ENCODE measurements at regions not wholly inside any gene's neighbourhood (a gene's known extent, or its start where the extent isn't known, plus 50 kb on each side); places are given as distances from the start of the nearest gene placed in this dataset.

DNA sequence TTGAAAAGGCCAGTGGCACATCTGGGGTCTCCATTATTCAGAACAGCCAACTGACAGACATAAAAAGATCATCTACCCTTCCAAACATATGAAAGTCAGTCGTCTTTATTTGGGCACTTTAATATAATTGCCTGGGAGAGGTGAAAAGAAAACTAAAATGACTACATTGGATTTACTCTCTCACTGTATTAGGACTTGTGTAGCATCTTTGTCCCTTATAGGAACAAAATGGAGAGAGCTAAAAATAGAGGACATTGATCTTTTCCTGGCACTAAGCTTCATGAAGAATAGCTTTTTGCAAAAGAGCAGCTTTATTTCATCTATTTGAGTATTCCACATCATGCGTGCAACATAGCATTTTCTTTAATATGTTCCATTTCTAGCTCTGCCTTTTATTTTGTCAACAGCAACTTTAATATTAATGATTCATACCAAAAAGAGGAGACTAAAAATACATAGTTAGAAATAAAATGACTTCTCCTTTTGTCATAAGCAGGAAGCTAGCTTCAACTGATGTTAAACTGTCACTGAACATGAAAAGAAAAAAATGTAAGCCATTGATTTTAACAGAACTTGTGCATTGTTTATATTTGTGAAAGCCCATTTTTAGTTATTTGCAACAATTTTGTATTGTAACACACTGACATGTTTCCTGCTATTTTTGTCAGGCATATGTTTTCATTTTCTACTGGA, 254.6 kb downstream of the SEC23A start:
- DNase-seq: no peak

DNA sequence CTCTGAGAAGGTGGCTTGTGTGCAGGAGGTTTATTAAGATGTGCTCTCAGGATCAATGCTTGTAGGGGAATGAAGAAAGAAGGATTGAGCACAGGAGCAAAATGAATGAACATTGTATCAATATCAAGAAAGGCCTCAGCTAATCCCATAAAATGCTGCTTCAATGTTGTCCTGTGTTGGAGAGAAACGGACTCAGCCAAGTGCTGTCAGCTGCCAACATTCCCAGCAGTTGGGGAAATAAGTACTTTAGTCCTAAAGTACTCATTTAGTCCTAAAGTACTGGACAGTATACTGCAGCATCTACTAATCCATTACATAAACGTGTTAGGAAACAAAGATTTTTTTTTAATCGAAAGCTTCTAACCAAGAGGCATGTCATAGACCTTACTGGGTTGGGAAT, 255.9 kb downstream of the SEC23A start:
- DNase-seq: no peak

DNA sequence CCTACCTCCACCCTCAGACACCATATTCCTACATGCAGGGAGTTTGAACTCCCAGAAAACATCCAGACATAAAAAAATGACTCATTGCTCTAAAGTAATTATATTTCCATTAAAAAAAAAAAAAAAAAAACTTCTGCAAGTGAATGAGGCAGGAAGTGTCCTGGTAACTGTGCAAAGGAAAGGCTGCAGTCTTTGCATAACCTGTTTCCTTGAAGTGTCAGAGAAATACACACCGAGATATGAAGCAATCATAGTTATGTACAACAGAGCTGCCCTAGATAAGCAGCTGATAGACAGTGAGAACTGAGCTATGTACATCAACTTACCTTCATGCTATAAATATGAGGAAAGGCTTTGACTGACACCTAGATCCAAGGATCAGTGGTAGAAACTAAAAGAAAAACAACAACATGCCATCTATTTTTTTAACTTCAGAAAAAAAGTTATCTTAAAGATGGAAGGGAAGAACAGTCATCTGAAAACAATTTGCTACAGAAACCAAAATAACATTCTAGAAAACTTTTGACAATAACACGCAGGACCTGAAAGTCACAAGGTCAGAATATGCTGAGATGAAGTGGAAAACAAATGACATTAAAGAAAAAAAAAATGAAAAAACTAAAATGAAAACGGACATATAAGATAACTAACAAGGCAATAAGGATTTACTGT, 263.2 kb downstream of the SEC23A start:
- DNase-seq: no peak

DNA sequence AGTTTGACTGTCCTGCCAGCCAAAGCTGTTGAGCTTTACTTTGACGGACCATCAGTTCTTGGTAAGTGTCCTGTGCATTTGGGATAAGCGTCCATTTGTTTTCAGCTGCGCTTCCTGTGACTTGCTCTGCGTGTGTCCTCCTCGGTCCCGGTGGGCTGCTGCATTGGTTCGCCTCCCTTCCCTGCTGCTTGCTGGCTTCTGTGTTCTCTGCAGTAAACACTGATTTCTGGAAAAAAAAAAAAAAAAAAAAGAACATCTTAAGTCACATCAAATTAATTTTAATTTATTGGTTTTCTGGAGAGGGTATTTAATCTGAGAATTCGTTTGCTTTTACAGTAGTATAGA, 264.1 kb downstream of the SEC23A start:
- DNase-seq: no peak

DNA sequence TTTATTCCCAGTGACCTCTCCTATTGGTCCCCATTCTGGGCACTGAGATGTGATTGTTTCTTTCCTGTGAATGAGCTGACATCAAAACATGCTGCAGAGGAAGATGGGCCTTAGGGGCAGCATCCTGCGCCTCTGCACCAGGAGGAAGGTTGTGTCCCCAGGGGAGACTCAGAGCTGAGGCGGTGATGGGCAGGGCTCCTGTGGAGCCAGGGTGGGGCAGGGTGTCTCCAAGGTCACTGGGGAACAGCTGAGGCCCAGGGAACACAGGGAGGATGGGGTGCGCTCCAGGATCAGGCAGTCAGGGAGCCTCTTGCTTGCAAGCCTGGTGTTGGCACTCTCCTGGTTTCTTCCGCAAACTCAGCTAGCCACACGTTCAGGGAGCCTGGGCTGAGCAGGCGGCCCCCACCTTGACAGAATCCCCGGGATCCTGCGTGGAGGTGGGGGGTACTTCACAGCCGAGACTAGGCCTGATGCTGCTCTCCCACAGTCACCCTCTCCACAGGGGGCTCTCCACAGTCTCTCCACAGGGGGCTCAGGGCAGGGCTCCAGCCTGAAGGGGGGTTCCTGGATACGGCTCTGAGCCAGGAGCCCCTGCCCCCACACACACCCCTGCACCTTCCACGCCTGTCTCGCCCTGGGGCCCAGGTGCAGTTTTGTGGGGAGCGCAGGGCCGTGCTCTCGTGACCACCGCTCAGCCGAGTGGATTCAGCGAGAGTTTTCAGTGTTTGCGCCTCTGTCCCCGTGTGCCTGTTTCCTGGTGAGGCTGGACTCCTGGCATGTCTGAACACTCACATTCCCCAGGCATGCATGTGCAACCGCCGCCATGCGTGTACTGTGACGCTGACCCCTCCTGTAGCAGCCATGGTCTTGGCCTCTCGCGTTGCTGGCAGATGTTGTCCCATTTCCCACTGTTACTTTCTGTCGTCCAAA, 264.7 kb downstream of the SEC23A start:
- DNase-seq: no peak

DNA sequence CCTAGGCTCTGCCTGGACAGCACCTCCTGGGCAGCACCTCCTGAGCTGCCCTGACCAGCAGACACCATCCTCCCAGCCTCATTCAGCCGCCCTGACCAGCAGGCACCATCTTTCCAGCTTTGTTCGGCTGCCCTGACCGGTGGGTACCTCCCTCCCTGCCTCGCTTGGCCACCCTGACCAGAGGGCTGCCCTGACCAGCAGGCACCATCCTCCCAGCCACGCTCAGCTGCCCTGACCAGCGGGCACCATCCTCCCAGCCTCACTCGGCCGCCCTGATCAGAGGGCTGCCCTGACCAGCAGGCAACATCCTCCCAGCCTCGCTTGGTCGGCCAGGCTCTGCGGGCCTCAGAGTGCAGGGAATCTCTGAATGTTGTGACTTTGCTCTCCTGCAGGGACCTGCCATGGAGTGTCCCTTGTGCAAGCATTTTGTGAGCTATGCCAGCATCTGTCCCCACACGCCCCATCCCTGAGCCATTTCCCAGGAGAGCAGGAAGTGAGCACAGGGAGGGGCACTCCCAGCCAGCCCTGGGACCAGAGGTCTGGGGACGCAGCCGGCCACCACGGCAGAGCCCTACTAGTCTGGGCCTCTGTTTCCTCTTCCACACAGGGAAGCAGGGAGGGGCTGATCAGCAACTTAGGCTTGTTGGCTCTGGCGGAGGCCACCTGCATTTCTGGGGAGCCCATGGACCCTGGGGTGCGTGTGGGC, 265.5 kb downstream of the SEC23A start:
- no peak for DNase-seq

DNA sequence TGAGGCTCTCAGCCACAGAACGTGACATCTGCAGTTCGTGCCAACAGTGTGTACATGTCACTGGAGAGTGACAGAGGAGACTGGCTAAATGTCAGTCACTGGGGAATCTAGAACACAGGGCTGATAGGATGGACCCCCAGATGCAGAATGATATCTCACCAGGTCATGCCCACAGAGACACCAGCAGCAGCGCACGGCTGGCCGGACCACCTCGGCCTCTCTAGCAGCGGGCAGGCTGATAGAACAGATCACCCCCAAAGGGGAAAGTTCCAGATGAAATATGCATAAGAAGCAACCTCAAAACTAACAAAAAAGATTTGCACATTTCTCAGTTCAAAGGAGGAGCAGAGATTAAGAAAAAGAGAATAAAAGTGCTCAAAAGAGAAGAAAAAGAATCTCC, 266.5 kb downstream of the SEC23A start:
- DNase-seq: no peak

DNA sequence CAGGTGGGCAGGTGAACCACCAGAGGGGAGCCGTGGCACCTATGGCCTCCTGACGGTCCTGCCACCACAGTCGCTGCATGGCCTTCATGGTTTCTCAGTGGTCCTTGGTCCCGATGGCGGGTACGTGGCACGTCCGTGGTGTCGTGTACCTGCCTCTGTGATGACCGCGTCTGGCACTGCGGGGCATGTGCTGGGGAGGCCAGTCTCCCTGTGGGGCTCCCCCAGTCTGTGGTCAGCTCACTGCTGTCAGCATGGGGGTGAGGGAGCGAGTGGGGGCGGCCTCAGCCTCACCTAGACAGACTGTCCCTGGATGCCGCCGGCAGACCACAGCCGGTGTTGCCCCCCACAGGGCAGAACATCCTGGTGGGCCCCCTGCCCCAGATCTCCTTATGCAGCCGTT, 267.2 kb downstream of the SEC23A start:
- no peak for DNase-seq

DNA sequence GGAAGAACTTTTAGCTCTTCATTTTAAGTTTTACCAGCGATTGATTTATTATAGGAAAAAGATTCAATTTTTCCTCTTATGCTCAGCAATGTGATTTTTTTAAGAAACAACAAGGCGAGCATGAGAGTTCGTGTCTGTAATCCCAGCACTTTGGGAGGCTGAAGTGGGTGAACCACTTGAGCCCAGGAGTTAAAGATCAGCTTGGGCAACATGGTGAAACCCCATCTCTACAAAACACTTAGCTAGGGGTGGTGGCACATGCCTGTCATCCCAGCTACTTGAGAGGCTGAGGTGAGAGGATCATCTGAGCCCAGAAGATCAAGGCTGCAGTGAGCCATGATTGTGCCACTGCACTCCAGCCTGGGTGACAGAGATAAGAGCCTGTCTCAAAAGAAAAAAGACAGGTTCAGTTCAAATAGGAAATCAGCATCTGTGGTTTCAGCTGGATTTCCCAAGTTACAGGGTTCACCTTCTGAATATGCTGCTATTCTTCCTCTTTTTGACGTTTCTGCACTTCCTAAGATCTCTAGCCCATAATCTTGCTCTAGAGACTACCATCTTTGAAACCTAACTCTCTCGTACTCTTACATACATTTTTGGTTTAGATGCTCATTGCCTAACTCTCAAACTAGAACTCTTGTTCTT, 274.7 kb downstream of the SEC23A start:
- no peak for DNase-seq

DNA sequence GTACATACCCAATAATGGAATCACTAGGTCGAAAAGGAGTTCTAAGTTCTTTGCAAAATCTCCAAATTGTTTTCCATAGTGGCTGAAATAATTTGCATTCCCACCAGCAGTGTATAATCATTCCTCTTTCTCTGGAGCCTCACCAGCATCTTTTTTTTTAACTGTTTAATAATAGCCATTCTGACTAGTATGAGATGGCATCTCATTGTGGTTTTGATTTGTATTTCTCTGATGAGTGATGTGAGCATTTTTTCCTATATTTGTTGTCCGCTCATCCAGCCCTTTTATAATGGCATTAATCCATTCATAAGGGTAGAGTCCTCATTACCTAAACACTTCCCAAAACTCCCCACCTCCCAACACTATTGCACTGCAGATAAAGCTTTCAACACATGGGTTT, 278.3 kb downstream of the SEC23A start:
- no peak for DNase-seq

DNA sequence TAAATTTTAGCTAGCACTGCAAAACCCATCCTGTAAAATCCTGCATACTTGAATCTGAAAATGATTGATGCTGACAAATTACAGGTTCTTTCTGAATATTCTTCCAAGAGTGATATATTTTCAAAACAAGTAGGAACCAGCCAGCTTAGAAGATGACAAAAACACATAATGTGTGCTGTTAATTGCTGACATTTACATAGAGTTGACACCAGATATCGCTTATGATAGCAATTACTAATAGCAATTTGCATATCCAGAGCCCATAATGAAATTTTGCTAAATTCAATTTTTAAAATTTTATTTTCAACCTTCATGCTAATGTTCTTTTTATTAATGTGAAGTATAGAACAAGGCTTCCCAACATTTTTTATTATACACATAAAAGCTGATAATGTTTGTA, 284.5 kb downstream of the SEC23A start:
- no peak for DNase-seq

DNA sequence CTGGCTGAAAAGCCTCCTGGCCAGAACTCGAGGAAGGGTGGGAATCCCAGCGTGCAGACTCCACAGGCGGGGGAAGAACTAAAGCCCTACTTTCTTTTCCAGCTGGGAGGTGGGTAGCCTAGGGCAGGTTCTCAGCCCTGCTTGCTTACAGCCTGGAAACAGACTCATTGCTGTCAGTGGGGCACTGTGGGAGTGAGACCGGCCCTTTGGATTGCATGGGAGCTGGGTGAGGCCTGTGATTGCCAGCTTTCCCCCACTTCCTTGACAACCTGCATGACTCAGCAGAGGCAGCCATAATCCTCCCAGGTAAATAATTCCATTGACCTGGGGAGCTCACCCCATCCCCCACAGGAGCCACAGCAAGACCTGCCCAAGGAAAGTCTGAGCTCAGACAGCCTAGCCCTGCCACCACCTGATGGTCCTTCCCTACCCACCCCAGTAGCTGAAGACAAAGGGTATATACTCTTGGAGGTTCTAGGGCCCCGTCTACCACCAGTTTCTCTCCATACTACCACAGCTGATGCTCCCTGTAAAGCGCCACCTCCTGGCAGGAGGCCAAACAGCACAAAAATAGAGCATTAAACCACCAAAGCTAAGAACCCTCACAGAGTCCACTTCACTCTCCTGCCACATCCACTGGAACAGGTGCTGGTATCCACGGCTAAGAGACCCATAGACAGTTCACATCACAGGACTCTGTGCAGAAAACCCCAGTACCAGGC, 294.1 kb downstream of the SEC23A start:
- no peak for DNase-seq

DNA sequence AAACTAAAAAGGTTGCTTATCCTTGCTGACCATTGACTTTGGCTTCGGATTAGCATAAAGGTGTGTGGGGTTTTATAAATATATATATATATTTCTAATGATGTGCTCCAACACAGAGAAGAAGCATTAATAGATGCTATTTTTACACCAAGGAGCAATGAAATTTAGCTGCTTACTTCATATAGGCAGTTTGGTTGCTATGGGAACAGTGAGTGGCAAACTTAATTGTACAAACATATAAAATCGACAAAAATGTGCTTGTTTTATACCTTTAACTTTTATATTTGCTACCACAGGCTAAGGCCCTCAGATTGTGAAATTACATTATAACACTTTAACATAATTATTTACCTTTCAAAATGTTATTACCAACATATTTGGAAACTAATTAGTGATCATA, 303.4 kb downstream of the SEC23A start:
- no peak for DNase-seq

DNA sequence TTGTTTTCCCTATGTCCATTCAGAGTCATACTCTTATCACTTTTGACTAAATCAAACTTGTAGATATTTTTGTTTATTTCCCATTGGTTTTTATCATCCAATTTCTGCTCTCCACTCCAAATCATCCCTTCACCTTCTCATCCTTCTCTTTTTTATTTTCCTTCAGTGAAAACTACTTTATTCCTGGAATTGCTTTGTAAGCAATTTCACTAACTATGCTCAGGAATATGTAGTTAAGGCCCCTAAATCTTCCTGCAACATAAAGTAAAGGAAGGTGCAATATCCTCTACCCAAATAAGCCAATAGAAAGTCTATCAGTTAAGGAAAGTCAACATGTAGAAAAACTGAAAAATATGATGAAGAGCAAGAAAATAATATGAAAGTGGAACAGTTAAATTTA, 308.4 kb downstream of the SEC23A start:
- DNase-seq: no peak

DNA sequence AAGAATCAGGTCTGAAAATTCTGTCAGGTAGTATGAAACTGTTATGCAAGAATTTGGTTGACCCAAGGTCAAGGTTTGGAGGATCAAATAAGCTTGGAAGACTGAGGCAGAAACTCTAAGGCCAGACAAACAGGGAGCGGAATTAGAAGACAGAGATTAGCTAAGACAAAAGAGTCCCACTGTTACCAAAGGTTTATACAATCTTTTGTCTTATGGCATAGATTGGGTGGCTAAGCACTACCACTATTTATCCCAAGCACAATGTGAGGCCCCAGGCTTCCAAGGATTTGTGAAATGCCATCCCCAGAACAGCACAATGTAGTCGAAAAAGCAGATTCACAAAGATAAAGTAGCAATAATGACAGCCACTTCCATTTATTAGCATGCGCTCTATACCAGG, 311.2 kb downstream of the SEC23A start:
- no peak for DNase-seq

DNA sequence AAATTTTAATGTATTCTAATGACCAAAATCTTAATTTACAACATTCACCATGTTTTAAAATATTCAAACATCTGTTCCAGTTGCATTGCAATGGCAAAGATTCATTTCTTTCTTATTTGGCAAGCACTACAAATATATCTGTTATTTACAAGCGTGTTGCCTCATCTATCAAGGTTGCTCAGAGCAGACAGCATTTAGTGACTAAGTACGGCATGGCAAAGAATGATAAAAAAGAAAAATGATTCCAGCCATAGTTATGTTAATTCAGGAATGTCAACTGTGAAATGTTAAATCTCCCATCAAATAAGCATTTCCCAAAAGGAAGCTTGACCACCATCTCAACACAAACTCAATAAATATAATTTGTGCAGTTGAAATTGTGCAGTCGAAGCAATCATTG, 312.1 kb downstream of the SEC23A start:
- no peak for DNase-seq

DNA sequence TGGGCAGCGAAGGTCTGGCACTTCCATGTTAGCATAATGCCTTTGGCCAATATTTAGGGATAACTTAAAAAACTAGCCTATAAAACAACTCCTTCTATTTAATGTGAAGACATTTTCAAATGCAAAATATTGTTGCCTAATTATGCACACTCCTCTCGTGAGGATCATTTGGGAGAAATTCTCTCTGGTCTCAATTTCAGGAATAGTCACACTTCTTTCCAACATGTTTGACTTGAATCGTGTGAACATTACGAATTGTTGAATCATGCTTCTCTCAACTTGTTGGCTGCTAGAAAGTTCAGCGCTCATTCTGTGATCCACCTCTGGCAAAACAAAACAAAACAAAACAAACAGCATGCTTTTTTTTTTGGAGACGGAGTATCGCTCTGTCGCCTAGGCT, 313.2 kb downstream of the SEC23A start:
- DNase-seq: no peak

DNA sequence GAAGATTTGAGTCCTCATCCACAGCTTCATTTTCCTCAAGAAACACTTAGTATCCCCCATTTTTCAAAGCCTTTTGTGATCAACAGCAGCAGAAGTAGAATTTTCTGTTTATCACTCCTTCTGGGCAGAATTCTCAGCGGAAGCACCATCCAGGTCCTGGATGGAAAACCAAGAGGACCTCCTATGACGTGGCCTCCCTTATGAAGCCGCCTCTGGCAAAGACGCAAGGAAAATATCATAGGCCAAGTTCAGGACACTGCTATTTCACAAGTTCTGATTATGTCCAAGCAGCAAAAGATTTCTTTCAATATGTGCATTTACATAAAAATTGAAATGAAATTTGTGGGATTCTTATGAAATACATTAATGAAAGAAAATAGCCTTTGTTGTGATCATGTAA, 315.0 kb downstream of the SEC23A start:
- no peak for DNase-seq

DNA sequence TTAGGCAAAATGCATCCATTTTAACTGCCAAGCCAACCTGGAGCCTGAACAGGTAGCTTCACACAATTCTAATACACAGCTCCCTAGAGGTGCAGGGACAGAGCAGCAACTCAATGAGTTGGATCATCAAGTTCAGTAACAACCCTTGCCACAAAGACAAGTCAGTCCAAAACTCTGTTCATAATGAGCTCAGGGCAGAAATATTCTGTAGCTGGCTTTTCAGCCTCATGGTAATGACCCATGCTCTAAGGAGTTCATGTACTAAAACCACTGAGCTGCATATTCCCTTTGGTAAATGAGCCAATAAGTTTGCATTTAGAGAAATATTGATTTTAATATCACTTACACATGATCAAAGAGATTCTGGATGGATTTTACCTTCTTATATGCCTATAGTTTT, 316.1 kb downstream of the SEC23A start:
- no peak for DNase-seq

DNA sequence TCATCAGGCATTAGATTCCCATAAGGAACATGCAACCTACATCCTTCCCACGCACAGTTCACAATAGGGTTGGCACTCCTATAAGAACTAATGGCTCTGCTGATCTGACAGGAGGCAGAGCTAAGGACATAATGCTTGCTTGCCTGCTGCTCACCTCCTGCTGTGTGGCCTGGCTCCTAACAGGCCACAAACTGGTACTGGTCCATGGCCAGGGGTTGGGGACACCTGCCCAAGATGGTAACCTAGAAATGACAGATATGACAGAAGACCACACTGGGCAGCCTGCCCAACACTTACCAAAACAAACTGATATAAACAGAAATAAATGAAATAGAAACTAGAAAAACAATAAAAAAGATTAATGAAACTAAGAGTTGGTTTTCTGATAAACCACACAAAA, 325.6 kb downstream of the SEC23A start:
- DNase-seq: no peak

DNA sequence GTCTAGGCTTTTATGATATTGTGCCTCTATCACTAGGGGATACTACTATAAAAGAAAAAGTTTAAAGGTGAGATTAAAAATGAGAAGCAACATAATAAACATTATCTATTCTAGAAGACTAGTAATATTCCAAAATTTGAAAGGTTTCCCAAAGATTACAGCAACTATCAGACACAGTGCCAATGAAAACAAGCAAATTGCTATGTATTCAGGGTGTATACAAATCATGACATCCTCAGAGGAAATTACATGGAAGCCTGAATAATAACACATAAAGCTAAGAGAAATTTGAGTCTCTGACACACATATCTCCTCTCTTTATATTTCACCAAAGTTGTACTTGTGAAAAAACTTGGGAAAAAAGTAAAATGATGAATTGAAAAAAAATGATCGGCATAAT, 327.0 kb downstream of the SEC23A start:
- DNase-seq: no peak
